ENCODE measurements at regions not wholly inside any gene's neighbourhood (a gene's known extent, or its start where the extent isn't known, plus 50 kb on each side); places are given as distances from the start of the nearest gene placed in this dataset.

DNA sequence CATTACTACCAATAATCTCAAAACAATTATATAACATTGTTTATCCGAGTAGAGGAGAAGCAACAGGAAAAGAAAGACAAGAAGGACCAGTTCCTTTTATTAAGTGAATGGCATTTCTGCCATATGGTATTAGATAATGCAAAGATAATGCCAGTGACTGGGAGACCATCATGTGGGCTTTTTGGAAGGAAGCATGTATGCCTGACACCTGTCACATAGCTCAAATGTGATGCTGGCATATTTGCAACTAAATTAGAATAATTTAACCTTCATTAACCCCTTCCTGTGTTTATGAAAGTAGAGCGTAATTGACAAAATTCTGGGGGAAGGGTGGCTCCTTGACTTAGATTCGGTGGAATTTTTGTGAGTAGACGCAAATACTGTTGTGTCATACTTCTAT, 733.0 kb downstream of the TUSC7 start:
- TF ChIP-seq CTCF (IDR thresholded peaks at IDR 0.05) (no peak), POLR2A (IDR thresholded peaks at IDR 0.05) (no peak)

Data from lower leg skin (tissue), 3 donors.